Stomach (tissue), 4 donors: ENCODE measurements at regions not wholly inside any gene's neighbourhood (a gene's known extent, or its start where the extent isn't known, plus 50 kb on each side); places are given as distances from the start of the nearest gene placed in this dataset.

ENCODE experiments used
- CTCF ChIP-seq, 7 experiments: fragments of 450-650 bp in 4 of 7; fragments of 200-600 bp in 3 of 7; sonication (generic) in 3 of 7; IDR thresholded peaks; one replicate each; pipeline ENCODE4 v1.5.1; 2016 to 2019; ENCODE audit warnings: antibody characterized with exemption in 7 of 7, control low read depth in 2 of 7, mild to moderate bottlenecking in 1 of 7
- EP300 ChIP-seq: sonication (generic); formaldehyde crosslinking; IDR thresholded peaks from one replicate; pipeline ENCODE4 v1.6.1; 2017; ENCODE audit warnings: antibody characterized with exemption
- POLR2A ChIP-seq, 4 donors: fragments of 450-650 bp; IDR thresholded peaks; one replicate each; pipeline ENCODE4 v1.6.1; 2016; ENCODE audit warnings: antibody characterized with exemption in 4 of 4, control low read depth in 2 of 4, mild to moderate bottlenecking in 1 of 4, moderate library complexity in 1 of 4
- POLR2AphosphoS5 ChIP-seq, 3 donors: sonication (generic); formaldehyde crosslinking; IDR thresholded peaks; one replicate each; pipeline ENCODE4 v1.6.1; 2016; ENCODE audit warnings: antibody characterized with exemption in 3 of 3

GRCh38 chr9:111148052-111149017 is 110.1 kb upstream of the LPAR1 start:
- no peak for TF ChIP-seq POLR2A (IDR thresholded peaks at IDR 0.05)
- TF ChIP-seq CTCF (IDR thresholded peaks at IDR 0.05), result no peak
- TF ChIP-seq POLR2AphosphoS5 (IDR thresholded peaks at IDR 0.05), result no peak
- no peak for TF ChIP-seq EP300
